H9 (cell line): ENCODE measurements at regions not wholly inside any gene's neighbourhood (a gene's known extent, or its start where the extent isn't known, plus 50 kb on each side); places are given as distances from the start of the nearest gene placed in this dataset.

Experiments used
- DNase-seq: peaks from one replicate; pipeline ENCODE4 v3.0.0-alpha.2; 2017
- H2AFZ ChIP-seq: one replicate; pipeline ENCODE4 v1.6.1; 2013; ENCODE audit warnings: mild to moderate bottlenecking, low read length, control low read depth, moderate library complexity
- H2AK5ac ChIP-seq: 2 replicates; pipeline ENCODE4 v1.6.1; 2013; ENCODE audit warnings: low read length, control low read depth, mixed read lengths; ENCODE audit not compliant: insufficient read length
- H2BK120ac ChIP-seq: one replicate; pipeline ENCODE4 v1.6.1; 2013; ENCODE audit warnings: low read depth, mild to moderate bottlenecking, low read length, control low read depth, inconsistent platforms; ENCODE audit not compliant: poor library complexity, severe bottlenecking
- H2BK12ac ChIP-seq: 2 replicates; pipeline ENCODE4 v1.6.1; 2013; ENCODE audit warnings: low read length, control low read depth, mixed read lengths, low read depth; ENCODE audit not compliant: insufficient read length
- H2BK15ac ChIP-seq: 2 replicates; pipeline ENCODE4 v1.6.1; 2013; ENCODE audit warnings: low read depth, low read length, control low read depth
- H2BK20ac ChIP-seq: one replicate; pipeline ENCODE4 v1.6.1; 2013; ENCODE audit warnings: low read depth, mild to moderate bottlenecking, low read length, control low read depth, inconsistent platforms; ENCODE audit not compliant: poor library complexity, severe bottlenecking
- H2BK5ac ChIP-seq: 2 replicates; pipeline ENCODE4 v1.6.1; 2013; ENCODE audit warnings: low read length, control low read depth, mixed read lengths; ENCODE audit not compliant: insufficient read length
- H3K14ac ChIP-seq: 2 replicates; pipeline ENCODE4 v1.6.1; 2013; ENCODE audit warnings: low read length, control low read depth; ENCODE audit not compliant: insufficient read depth
- H3K18ac ChIP-seq: 2 replicates; pipeline ENCODE4 v1.6.1; 2013; ENCODE audit warnings: low read depth, mild to moderate bottlenecking, mixed read lengths, low read length, control low read depth; ENCODE audit not compliant: insufficient read length
- H3K23ac ChIP-seq: 2 replicates; pipeline ENCODE4 v1.6.1; 2013; ENCODE audit warnings: low read length, control low read depth, mixed read lengths, low read depth; ENCODE audit not compliant: insufficient read length
- H3K23me2 ChIP-seq: 2 replicates; pipeline ENCODE4 v1.6.1; 2013; ENCODE audit warnings: low read depth, mild to moderate bottlenecking, mixed read lengths, low read length, control low read depth; ENCODE audit not compliant: insufficient read length, poor library complexity, severe bottlenecking
- H3K27ac ChIP-seq: 2 replicates; pipeline ENCODE4 v1.5.1; 2013; ENCODE audit warnings: low read length, control low read depth, mixed read lengths, low read depth; ENCODE audit not compliant: insufficient read length
- H3K27me3 ChIP-seq: 2 replicates; pipeline ENCODE4 v1.6.1; 2013; ENCODE audit warnings: low read length, control low read depth, inconsistent platforms; ENCODE audit not compliant: insufficient read depth
- H3K4ac ChIP-seq: 2 replicates; pipeline ENCODE4 v1.6.1; 2013; ENCODE audit warnings: low read depth, mild to moderate bottlenecking, control low read depth, inconsistent platforms, low read length, moderate library complexity
- H3K4me1 ChIP-seq: 2 replicates; pipeline ENCODE4 v1.6.1; 2013; ENCODE audit warnings: low read length, control low read depth, inconsistent platforms; ENCODE audit not compliant: insufficient read depth
- H3K4me2 ChIP-seq: 2 replicates; pipeline ENCODE4 v1.6.1; 2013; ENCODE audit warnings: low read length, control low read depth, mixed read lengths; ENCODE audit not compliant: insufficient read length, insufficient read depth
- H3K56ac ChIP-seq: 2 replicates; pipeline ENCODE4 v1.6.1; 2013; ENCODE audit warnings: low read depth, mild to moderate bottlenecking, mixed read lengths, low read length, control low read depth; ENCODE audit not compliant: insufficient read length
- H3K79me1 ChIP-seq: 2 replicates; pipeline ENCODE4 v1.6.1; 2013; ENCODE audit warnings: low read depth, mild to moderate bottlenecking, moderate library complexity, low read length, control low read depth, inconsistent platforms; ENCODE audit not compliant: insufficient read depth, poor library complexity, severe bottlenecking
- H3K79me2 ChIP-seq: 2 replicates; pipeline ENCODE4 v1.6.1; 2013; ENCODE audit warnings: low read length, control low read depth, inconsistent platforms; ENCODE audit not compliant: insufficient read depth
- H3K9ac ChIP-seq: 2 replicates; pipeline ENCODE4 v1.6.1; 2013; ENCODE audit warnings: low read length, control low read depth, mixed read lengths; ENCODE audit not compliant: insufficient read length; ENCODE audit errors: extremely low read depth
- H3K9me3 ChIP-seq: one replicate; pipeline ENCODE4 v1.6.1; 2013; ENCODE audit warnings: low read depth, low read length, inconsistent platforms; ENCODE audit not compliant: control insufficient read depth
- H3T11ph ChIP-seq: one replicate; pipeline ENCODE4 v1.6.1; 2013; ENCODE audit warnings: mild to moderate bottlenecking, low read length, control low read depth, inconsistent platforms
- H4K20me1 ChIP-seq: one replicate; pipeline ENCODE4 v1.6.1; 2013; ENCODE audit not compliant: control insufficient read depth, insufficient read length, insufficient read depth
- H4K5ac ChIP-seq: 2 replicates; pipeline ENCODE4 v1.6.1; 2013; ENCODE audit warnings: low read depth, mild to moderate bottlenecking, mixed read lengths, low read length, control low read depth; ENCODE audit not compliant: insufficient read length
- H4K8ac ChIP-seq: replicated peaks from 2 replicates; pipeline ENCODE4 v1.6.1; 2013; ENCODE audit warnings: low read length, control low read depth, mixed read lengths, low read depth; ENCODE audit not compliant: insufficient read length
- H4K91ac ChIP-seq: 2 replicates; pipeline ENCODE4 v1.6.1; 2013; ENCODE audit warnings: low read depth, mild to moderate bottlenecking, moderate library complexity, mixed read lengths, low read length, control low read depth; ENCODE audit not compliant: insufficient read length
- H3K27ac Mint-ChIP-seq, 3 experiments: 2 replicates in 2 of 3; 3 replicates in 1 of 3; pipeline ENCODE4 v1.8.0; 2020 to 2021; ENCODE audit warnings: mixed read lengths in 3 of 3, mild to moderate bottlenecking in 1 of 3, moderate library complexity in 1 of 3
- H3K27me3 Mint-ChIP-seq: 2 replicates; pipeline ENCODE4 v1.8.0; 2021; ENCODE audit warnings: low read depth, mild to moderate bottlenecking, moderate library complexity, mixed read lengths
- H3K36me3 Mint-ChIP-seq, 3 experiments: 2 replicates in 2 of 3; 3 replicates in 1 of 3; pipeline ENCODE4 v1.8.0; 2020 to 2021; ENCODE audit warnings: low read depth in 3 of 3, mixed read lengths in 3 of 3; ENCODE audit not compliant: insufficient read depth in 1 of 3
- H3K4me1 Mint-ChIP-seq, 2 experiments: 2 replicates each; pipeline ENCODE4 v1.8.0; 2020; ENCODE audit warnings: mixed read lengths in 2 of 2
- H3K4me3 Mint-ChIP-seq, 2 experiments: 2 replicates in 1 of 2; 3 replicates in 1 of 2; pipeline ENCODE4 v1.8.0; 2020 to 2021; ENCODE audit warnings: mild to moderate bottlenecking in 2 of 2, mixed read lengths in 2 of 2, moderate library complexity in 1 of 2
- H3K9me3 Mint-ChIP-seq, 2 experiments: 2 replicates in 1 of 2; 3 replicates in 1 of 2; pipeline ENCODE4 v1.8.0; 2020; ENCODE audit warnings: mild to moderate bottlenecking in 2 of 2, mixed read lengths in 2 of 2, moderate library complexity in 1 of 2
- CTCF ChIP-seq: fragments of 200-600 bp; sonication (generic); conservative IDR thresholded peaks from 3 replicates; pipeline ENCODE4 v1.8.0; 2021; ENCODE audit warnings: antibody characterized with exemption, mild to moderate bottlenecking

- Histone ChIP-seq H3K27me3 (no peaks in the 10 kb centered on the region), H4K8ac (no peak overlapping the region), H3K9me3 (no peaks in the 10 kb centered on the region), H3K56ac (no peak overlapping the region), H2AFZ (no peak overlapping the region), H3K23me2 (no peaks in the 10 kb centered on the region), H2BK15ac (no peak overlapping the region), H3T11ph (no peak overlapping the region), H3K14ac (no peak overlapping the region), H2BK20ac (no peak overlapping the region), H2BK5ac (no peak overlapping the region), H2BK12ac (no peak overlapping the region), H3K79me2 (no peaks in the 10 kb centered on the region), H4K5ac (no peak overlapping the region), H3K18ac (no peak overlapping the region), H3K4ac (no peak overlapping the region), H3K4me2 (no peak overlapping the region), H4K20me1 (no peaks in the 10 kb centered on the region), H4K91ac (no peak overlapping the region), H3K23ac (no peak overlapping the region), H3K79me1 (no peaks in the 10 kb centered on the region), H3K9ac (no peak overlapping the region), H3K4me1 (no peaks in the 10 kb centered on the region), H2AK5ac (no peak overlapping the region), H3K27ac (no peak overlapping the region), H2BK120ac (no peak overlapping the region)
- Mint-ChIP-seq H3K27me3 (no peaks in the 10 kb centered on the region), H3K27ac (no peak overlapping the region), H3K4me3 (no peak overlapping the region), H3K4me1 (no peaks in the 10 kb centered on the region), H3K36me3 (peaks cover 0 to 2% (median 0%) of the 10 kb centered on the region in 3 experiments; a peak in 1 of 7 replicates), H3K9me3 (peaks cover under 1 to 6% of the 10 kb centered on the region in 2 experiments; a peak in 2 of 5 replicates)
- DNase-seq: no peak
- no peak for TF ChIP-seq CTCF
Measured at GRCh38 chr1:215472723-215473122, 94.4 kb upstream of the KCTD3 start.
